Common myeloid progenitor, CD34-positive (primary cell): ENCODE measurements at regions not wholly inside any gene's neighbourhood (a gene's known extent, or its start where the extent isn't known, plus 50 kb on each side); places are given as distances from the start of the nearest gene placed in this dataset.

Experiments used
- CTCF ChIA-PET: fragments of 350-600 bp; sonication (Branson Sonifier 250); formaldehyde crosslinking; loops from one replicate; lab custom pipeline; 2021; ENCODE audit warnings: antibody characterized with exemption; lab: Charles Lee
- POLR2A ChIA-PET: fragments of 350-600 bp; sonication (Branson Sonifier 250); formaldehyde crosslinking; loops from one replicate; lab custom pipeline; 2021; ENCODE audit warnings: antibody characterized with exemption; lab: Charles Lee
- DNase-seq, 3 donors: peaks; one replicate each; pipeline versions ENCODE4 v3.0.0 to v3.0.0-alpha.2; 2013
- H3K27ac ChIP-seq, 2 experiments: 1 replicate in 1 of 2; 2 replicates in 1 of 2; pipeline ENCODE4 v1.7.0; 2013; ENCODE audit warnings: inconsistent platforms in 2 of 2, low read length in 2 of 2, mild to moderate bottlenecking in 2 of 2, low read depth in 1 of 2, moderate library complexity in 1 of 2; ENCODE audit not compliant: severe bottlenecking in 2 of 2, insufficient read depth in 1 of 2, poor library complexity in 1 of 2
- H3K27me3 ChIP-seq, 5 experiments: replicated peaks in 2 of 5; 1 replicate in 3 of 5; 2 replicates in 2 of 5; pipeline versions ENCODE4 v1.6.1 to v1.7.0; 2013; ENCODE audit warnings: low read length in 4 of 5, mild to moderate bottlenecking in 2 of 5, moderate library complexity in 2 of 5, inconsistent platforms in 1 of 5; ENCODE audit not compliant: insufficient read depth in 5 of 5, control insufficient read depth in 4 of 5
- H3K36me3 ChIP-seq, 4 experiments: 1 replicate in 2 of 4; 2 replicates in 2 of 4; pipeline versions ENCODE4 v1.6.1 to v1.7.0; 2013; ENCODE audit warnings: low read length in 3 of 4, control low read depth in 1 of 4, mild to moderate bottlenecking in 1 of 4; ENCODE audit not compliant: control insufficient read depth in 4 of 4, insufficient read depth in 4 of 4
- H3K4me1 ChIP-seq, 4 experiments: 1 replicate in 3 of 4; 2 replicates in 1 of 4; pipeline versions ENCODE4 v1.6.1 to v1.7.1; 2013; ENCODE audit warnings: low read length in 3 of 4, mild to moderate bottlenecking in 3 of 4, control low read depth in 1 of 4, inconsistent platforms in 1 of 4, moderate library complexity in 1 of 4; ENCODE audit not compliant: control insufficient read depth in 4 of 4, insufficient read depth in 4 of 4; ENCODE audit errors: control extremely low read depth in 1 of 4
- H3K4me3 ChIP-seq, 7 experiments: 1 replicate in 4 of 7; 2 replicates in 3 of 7; pipeline versions ENCODE4 v1.5.1 to v1.7.0; 2013; ENCODE audit warnings: mild to moderate bottlenecking in 7 of 7, low read length in 6 of 7, moderate library complexity in 6 of 7, inconsistent platforms in 2 of 7, low read depth in 2 of 7, control low read depth in 1 of 7; ENCODE audit not compliant: insufficient read depth in 4 of 7, control insufficient read depth in 1 of 7; ENCODE audit errors: extremely low read depth in 1 of 7
- H3K9me3 ChIP-seq, 5 experiments: 1 replicate in 4 of 5; 2 replicates in 1 of 5; pipeline versions ENCODE4 v1.6.1 to v1.7.1; 2013; ENCODE audit warnings: low read length in 4 of 5, mild to moderate bottlenecking in 2 of 5, inconsistent platforms in 1 of 5, low read depth in 1 of 5, moderate library complexity in 1 of 5; ENCODE audit not compliant: control insufficient read depth in 4 of 5, insufficient read depth in 2 of 5; ENCODE audit errors: control extremely low read depth in 1 of 5
- WGBS: methylation state at CpG from one replicate; pipeline ENCODE4 v1.1.5; 2013; ENCODE audit not compliant: insufficient coverage; 5-methylcytosine and 5-hydroxymethylcytosine counted together

DNA sequence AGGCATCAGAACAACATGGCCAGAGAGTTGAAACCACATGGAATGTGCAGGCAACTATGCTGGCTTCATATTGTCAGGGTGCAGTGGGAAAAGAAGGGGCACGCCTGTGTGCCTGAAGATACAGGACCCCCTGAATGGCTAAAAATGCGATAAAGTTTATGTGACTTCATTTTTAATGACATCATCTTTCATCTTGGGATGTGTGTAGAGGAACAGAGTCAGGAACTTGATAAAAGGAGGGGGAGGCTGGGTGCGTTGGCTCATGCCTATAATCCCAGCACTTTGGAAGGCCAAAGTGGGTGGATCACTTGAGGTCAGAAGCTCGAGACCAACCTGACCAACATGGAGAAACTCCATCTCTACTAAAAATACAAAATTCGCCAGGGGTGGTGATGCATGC lies 872.6 kb downstream of the TDRD15 start:
- H3K9me3 ChIP-seq: peaks cover 0 to 11% (median 8%) of the 10 kb centered on the region in 5 experiments
- H3K4me1 ChIP-seq: no peaks in the 10 kb centered on the region
- no peak for DNase-seq
- WGBS: no CpG with 5 or more reads among the region's 5 CpGs
- no peaks in the 10 kb centered on the region for H3K27me3 ChIP-seq
- H3K36me3 ChIP-seq: no peaks in the 10 kb centered on the region
- H3K4me3 ChIP-seq: no peak overlapping the region
- ChIA-PET POLR2A (no interaction called here), CTCF (no interaction called here)
- no peak overlapping the region for H3K27ac ChIP-seq

GRCh38 chr2:21999522-21999921 lies 875.8 kb downstream of the TDRD15 start:
- WGBS: no CpG with 5 or more reads among the region's 1 CpG
- no peak for DNase-seq
- CTCF ChIA-PET: no interaction called here
- H3K4me1 ChIP-seq: no peaks in the 10 kb centered on the region
- H3K4me3 ChIP-seq: no peak overlapping the region
- POLR2A ChIA-PET: no interaction called here
- H3K27me3 ChIP-seq: no peaks in the 10 kb centered on the region
- H3K27ac ChIP-seq: no peak overlapping the region
- H3K9me3 ChIP-seq: no peaks in the 10 kb centered on the region
- H3K36me3 ChIP-seq: no peaks in the 10 kb centered on the region

DNA sequence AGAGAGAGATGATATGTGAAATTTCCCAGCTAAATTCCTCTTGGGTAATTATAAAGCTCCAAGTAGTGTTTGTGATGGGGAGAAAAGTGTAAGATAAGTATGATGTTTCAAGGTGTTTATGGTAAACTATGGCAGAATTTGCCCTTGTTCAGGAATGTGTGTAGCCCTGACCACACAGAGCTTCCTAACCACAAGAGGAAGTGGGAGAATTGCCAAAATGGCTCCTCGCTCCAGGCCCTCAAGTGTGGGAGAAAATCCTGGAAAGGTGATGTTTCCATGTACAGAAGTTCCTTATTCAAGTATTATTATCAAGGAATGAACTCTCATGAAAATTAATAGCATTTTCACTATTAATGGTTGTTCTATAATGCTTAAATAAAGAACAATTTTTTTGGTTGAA lies 878.3 kb downstream of the TDRD15 start:
- no peak overlapping the region for H3K27ac ChIP-seq
- H3K27me3 ChIP-seq: no peaks in the 10 kb centered on the region
- no peak for DNase-seq
- no peaks in the 10 kb centered on the region for H3K36me3 ChIP-seq
- H3K4me1 ChIP-seq: no peaks in the 10 kb centered on the region
- ChIA-PET POLR2A (no interaction called here), CTCF (interaction anchor here (1.2 kb wide), 1 partner anchor 10 kb away, joined by 4 read pairs; no protein-coding TSS in a partner anchor)
- H3K9me3 ChIP-seq: no peaks in the 10 kb centered on the region
- no peak overlapping the region for H3K4me3 ChIP-seq
- no CpG with 5 or more reads among the region's 1 CpG for WGBS

GRCh38 chr2:22003270-22003669 lies 879.5 kb downstream of the TDRD15 start:
- Histone ChIP-seq H3K27ac (no peak overlapping the region), H3K36me3 (no peaks in the 10 kb centered on the region), H3K4me3 (no peak overlapping the region), H3K4me1 (no peaks in the 10 kb centered on the region), H3K9me3 (no peaks in the 10 kb centered on the region), H3K27me3 (no peaks in the 10 kb centered on the region)
- POLR2A ChIA-PET: no interaction called here
- CTCF ChIA-PET: no interaction called here
- no peak for DNase-seq
- WGBS: no CpG with 5 or more reads among the region's 3 CpGs

- H3K27me3 ChIP-seq: no peaks in the 10 kb centered on the region
- POLR2A ChIA-PET: no interaction called here
- 83% methylated on average over 1 of the region's 1 CpG for WGBS
These were observed 887.3 kb downstream of the TDRD15 start for GRCh38 chr2:22011048-22011447.

DNA sequence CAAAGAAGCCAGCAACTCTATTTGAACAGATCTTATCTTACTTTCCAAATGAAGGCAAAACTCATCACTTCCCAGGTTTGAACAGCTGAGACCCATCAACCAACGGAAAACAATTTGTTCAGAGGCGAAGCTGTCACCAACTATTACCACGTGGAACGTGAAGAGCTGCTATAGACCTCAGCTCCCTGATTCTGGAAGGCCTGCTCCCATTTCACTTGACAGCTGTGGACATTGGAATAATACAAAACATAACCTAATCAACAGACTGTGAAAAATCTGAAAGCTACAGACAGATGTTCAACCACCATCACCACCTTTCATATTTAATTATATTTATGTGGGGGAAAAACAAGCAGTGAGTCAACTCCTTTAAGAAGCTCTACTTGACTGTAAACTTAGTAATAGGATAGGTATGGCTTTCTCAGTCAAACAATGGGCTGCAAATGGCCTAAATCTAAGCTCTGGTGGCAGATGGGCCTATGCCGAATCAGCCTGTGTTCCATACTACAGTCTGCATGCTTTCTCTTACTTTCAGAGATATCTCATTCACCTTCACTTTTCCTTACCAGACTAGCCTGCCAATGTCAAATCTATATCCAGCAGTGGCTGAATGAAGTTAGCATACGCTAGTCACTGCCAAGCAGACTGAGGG lies 896.4 kb downstream of the TDRD15 start:
- POLR2A ChIA-PET: no interaction called here
- Histone ChIP-seq H3K4me1 (no peaks in the 10 kb centered on the region), H3K36me3 (no peaks in the 10 kb centered on the region), H3K27me3 (no peaks in the 10 kb centered on the region), H3K27ac (no peak overlapping the region), H3K9me3 (no peaks in the 10 kb centered on the region), H3K4me3 (no peak overlapping the region)
- CTCF ChIA-PET: no interaction called here
- 96% methylated on average over 4 of the region's 6 CpGs for WGBS
- no peak for DNase-seq

More at GRCh38 chr2:22011048-22011447, 887.3 kb downstream of the TDRD15 start:
- Histone ChIP-seq H3K36me3 (no peaks in the 10 kb centered on the region), H3K27ac (no peak overlapping the region), H3K9me3 (no peaks in the 10 kb centered on the region), H3K4me3 (no peak overlapping the region), H3K4me1 (no peaks in the 10 kb centered on the region)
- DNase-seq: no peak
- CTCF ChIA-PET: interaction anchor here (1.1 kb wide), 1 partner anchor 9 kb away, joined by 4 read pairs; no protein-coding TSS in a partner anchor

GRCh38 chr2:22027345-22028005 lies 903.7 kb downstream of the TDRD15 start:
- ChIA-PET POLR2A (no interaction called here), CTCF (no interaction called here)
- Histone ChIP-seq H3K4me1 (no peaks in the 10 kb centered on the region), H3K36me3 (no peaks in the 10 kb centered on the region), H3K27me3 (no peaks in the 10 kb centered on the region), H3K4me3 (no peak overlapping the region), H3K9me3 (no peaks in the 10 kb centered on the region), H3K27ac (no peak overlapping the region)
- WGBS: 62% methylated on average over 2 of the region's 2 CpGs
- DNase-seq: no peak
